HG03103 (cell line): ENCODE measurements at regions not wholly inside any gene's neighbourhood (a gene's known extent, or its start where the extent isn't known, plus 50 kb on each side); places are given as distances from the start of the nearest gene placed in this dataset.
"Not testable (repeated sequence)": the region's sequence is repeated elsewhere in the genome, so short reads cannot be mapped to it uniquely, and the experiment has no call there.

Source experiments
- ATAC-seq: cut with Tn5 transposase; IDR thresholded peaks from one replicate; pipeline ENCODE4 v1.9.1; 2021; ENCODE audit warnings: low read depth; ENCODE audit not compliant: unreplicated experiment

DNA sequence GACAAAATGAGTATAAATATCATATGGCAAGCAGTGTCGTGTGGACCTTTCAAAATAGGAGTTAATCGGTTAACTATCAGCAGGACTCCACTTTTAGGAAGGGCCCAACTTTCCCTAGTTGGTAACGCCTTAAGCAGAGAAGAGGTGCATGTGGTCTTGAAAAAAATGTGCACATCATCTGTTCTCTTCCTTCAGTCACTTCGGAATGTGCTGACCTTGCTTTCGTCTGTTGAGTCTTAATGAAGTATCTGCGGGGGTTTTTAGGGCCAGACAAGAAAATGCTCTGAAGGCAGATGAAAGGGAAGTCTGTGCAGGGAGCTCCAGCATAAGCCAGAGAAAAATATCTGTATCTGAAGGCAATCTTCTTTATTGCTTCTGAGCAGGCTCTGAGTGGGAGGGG, 185.2 kb downstream of the AEBP2 start:
- ATAC-seq, result no peak

GRCh38 chr12:19625551-19625950, 186.3 kb downstream of the AEBP2 start:
- ATAC-seq, result not testable (repeated sequence)

DNA sequence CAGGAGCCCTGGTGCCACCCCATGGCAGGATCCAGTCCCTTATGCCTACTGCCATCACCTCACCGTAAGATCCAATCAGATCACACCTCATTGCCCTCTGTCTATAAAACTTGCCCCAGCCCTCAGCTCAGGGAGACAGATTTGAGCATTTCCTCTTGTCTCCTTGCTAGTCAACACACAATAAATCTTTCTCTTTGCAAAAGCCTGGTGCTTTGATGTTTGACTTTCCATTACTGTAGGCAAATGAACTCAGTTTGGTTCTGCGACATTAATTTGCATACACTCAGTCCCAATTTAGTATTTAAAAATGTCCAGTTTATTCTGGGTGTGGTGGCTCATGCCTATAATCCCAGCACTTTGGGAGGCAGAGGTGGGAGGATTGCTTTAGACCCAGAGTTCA, 188.4 kb downstream of the AEBP2 start:
- ATAC-seq, result no peak

DNA sequence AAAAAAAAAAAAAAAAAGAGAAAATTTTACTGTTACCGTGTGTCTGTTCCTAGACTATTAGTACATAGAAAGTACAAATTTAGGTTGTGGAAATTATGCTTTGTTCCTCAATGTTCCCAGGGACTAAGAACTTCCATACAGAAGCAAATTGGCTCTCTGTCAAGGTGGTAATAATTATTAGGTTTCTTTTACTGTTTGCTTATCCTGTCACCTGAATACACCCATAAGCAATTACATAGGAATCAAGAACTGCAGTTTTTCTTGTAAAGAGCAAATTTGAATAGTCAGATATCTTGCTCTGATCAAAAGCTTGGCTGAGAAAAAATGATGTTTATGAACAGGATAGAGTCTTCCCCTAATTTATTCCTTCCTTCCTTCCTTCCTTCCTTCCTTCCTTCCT, 191.2 kb downstream of the AEBP2 start:
- no peak for ATAC-seq

DNA sequence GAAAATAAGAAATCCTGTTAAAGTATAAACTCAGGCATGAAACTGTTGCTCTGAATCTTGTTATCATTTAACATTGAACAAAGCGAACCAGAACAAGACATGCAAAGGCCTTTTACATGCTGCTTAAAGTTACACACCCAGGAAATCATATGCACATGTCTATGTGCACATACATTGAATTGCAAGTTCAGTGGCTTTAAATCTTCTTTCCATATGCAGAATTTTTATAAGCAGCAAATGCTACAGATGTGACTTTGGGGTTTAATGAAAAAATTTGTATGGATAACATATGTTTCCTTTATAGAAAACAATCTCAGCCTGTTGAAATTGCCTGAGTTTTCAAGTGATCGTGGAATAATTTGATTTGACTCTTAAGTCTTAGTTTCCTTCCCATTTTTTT, 193.9 kb downstream of the AEBP2 start:
- ATAC-seq, result no peak

DNA sequence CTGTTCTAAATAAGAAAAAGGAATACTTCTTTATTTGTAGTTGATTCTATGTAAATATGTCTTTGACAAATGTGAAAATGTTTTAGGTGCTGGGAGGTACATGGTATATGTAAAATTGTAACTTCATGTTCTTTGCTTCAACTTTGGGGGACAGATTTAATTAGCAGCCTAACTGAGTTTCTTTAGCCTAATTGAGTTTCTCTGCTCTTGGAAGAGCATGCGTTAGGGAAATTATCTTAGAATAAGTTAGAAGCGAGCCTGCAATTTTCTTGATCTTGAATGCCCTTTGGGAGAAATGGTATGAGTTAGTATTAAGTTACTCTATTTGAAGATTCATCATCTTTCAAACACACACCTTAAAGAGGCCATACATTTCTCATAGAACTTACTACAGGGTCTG, 194.3 kb downstream of the AEBP2 start:
- no peak for ATAC-seq

GRCh38 chr12:19639781-19640415, 200.6 kb downstream of the AEBP2 start:
- no peak for ATAC-seq

GRCh38 chr12:19641235-19642080, 202.2 kb downstream of the AEBP2 start:
- no peak for ATAC-seq

DNA sequence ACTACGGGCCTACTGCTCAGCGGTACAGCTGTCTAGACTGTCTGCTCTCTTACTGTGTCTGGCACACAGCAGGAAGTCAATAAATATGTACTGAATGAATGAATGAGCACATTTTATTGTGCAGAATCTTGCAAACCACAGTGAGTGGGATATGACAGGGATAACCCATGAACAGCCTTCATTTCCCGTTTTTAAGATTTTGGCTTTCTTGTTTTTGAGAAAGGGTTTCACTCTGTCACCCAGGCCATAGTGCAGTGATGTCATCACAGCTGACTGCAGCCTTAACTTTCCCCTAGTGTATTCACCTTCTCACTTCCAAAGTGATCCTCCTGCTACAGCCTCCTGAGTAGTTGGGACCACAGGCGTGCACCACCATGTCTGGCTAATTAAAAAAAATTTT, 203.1 kb downstream of the AEBP2 start:
- no peak for ATAC-seq

DNA sequence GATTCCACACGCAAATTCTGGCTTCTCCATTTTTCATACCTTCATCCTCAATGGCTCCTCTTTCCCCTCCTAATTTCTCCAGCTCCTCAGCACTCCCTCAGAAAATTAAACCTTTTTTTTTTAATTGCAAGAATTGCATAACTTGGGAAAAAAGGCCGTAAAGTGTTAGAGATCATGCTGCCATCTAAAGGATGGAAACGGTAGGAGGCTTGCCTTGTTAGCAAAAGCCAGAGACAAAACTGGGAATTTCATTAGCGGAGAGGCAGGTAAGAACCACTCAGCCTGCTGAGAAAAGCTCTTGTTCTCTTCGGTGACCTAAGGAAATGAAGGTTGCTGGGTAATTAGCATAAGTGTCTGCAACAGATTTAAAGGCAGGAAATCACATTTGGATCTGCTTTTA, 204.3 kb downstream of the AEBP2 start:
- no peak for ATAC-seq

DNA sequence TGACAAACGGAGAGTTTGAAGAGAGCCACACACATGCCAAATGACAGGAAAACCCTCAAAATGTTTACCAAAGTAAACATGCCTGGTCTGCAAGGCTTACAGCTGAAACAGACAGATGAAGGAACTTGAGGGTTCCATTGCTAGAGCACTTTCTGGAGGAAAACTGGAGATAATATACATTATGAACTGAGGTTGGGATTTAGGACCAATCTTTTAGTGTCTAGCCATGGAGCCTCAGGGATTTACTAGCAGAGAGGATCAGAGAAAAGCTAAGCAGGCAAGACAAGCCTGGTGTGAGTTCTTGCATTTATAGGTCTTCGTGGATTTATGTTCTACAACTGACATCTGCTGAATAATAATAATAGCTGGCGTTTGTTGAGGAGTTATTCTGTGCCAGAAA, 205.3 kb downstream of the AEBP2 start:
- ATAC-seq, result no peak

DNA sequence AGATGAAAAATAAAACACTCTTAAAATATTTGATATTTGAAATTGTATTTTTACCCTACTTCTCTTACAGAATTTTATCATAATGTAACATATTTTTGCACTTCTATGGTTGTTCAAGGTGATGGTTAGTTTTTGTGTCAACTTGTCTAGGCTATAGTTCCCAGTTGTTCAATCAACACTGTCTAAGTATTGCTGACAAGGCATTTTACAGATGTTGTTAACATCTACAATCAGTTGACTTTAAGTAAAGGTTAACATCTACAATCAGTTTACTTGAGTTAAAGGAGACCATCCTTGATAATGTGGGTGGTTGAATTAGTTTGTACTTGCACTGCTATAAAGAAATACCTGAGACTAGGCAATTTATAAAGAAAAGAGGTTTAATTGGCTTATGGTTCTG, 206.5 kb downstream of the AEBP2 start:
- no peak for ATAC-seq

GRCh38 chr12:19646599-19646998, 207.3 kb downstream of the AEBP2 start:
- no peak for ATAC-seq

DNA sequence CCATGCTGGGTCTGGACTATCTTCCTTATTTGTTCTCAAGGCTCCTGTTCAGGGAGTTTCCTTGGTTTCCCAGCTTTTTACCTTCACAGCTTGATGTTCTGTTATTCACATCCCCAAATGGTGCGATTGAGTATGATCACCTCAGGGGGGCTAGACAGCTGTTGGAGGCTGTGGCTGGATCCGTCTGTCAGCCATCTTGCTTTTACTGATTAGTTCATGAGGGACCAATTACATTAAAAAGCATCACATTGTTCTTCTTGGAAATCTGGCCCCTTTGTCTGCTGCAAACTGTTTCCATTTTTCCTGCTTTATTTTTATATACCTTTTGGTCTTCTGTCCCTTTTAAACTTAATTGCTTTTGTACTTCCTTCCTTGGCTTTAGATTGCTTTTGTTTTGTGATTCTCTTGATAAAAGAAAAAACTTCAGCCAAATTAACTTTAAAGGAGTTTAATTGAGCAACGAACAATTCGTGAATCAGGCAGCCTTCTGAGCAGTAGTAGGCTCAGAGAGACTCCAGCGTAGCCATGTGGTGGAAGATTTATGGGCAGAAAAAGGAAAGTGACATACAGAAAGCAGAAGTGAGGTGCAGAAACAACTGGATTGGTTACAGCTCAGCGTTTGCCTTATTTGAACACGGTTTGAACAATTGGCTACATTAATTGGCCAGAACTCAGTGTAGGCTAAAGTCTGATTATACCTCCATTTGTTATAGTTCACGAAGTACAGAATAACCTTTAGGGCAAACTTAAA, 208.7 kb downstream of the AEBP2 start:
- ATAC-seq, result no peak

GRCh38 chr12:19648591-19648990, 209.3 kb downstream of the AEBP2 start:
- ATAC-seq, result no peak

- ATAC-seq, result no peak
Observed at GRCh38 chr12:19652386-19652785, 213.1 kb downstream of the AEBP2 start.

DNA sequence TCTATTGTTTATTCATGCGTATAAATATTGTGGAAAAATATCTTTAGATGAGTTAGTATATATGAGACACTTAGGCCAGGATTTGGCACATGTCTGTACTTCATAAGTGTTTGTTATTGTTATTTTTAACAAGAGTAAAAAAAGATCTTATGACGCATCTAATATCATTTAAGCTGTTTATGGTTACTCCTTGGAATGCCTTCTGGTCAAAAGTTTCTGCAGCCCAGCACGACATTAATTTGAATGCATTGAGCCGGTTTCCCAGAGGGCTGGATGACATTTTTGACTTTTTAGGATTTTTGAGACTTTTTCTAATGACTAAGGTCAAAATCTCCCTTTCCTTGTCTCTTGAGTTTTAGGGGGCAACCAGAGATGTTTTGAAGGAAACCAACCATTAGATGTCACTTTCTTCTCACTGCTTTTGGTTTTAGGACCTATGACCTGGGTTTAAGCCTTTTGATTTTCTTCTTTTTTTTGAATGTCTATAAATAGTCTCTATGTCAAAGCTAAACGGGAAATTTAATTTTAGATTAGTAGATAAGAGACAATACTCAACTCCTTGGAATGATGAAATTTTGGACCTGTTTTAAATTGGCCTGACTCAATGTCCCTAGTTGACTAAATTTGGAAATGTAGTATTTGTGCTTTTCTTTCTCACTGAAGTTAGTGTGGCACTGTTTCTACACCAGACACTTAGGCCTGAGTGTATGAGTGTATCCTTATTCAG, 215.5 kb downstream of the AEBP2 start:
- ATAC-seq, result no peak

DNA sequence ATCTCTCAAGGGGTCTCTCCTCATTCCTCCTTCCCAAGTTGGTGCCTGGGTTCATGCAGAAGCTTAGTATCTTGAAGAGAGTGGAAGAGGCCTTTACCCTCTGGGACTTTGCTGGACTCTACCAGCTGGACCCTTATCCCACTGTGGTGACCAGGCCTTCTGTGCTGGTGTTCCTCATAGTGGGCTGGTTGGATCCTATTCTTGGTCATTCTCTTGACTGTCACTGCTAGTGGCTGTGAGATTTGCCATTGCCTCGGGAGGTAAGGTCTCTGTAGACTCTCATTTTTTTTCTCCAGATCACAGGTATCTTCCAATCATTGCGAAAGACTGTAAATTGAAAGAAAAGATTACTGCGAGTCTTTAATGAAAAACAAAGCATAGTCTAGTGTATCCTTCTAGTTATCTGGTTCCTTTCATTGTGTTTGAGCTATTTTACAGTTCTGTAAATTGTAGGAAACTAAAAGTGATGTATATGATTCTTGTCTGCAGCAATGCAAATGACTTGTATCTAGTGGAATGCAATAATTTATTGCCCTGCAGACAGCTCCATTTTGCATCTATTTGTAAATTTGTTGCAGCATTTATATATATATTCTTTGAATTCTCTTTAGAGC, 217.9 kb downstream of the AEBP2 start:
- no peak for ATAC-seq

DNA sequence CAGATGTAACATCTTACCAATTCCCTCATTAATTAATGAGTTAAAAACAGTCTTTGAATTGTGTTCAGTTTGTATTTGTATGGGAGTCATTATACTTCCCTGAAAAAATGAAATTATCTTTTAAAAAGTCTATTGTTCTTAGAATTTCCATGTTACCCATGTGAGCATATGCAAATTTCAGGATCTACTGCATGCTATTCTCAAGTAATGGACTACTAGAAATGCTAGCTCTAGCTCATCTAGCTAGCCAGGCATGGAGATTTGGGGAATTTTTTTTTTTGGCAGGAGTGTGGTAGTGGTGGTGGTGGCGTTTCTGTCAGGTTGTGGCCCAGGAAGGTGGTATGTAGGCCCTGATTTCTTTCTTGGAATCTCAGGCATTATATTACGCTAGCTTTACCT, 218.4 kb downstream of the AEBP2 start:
- no peak for ATAC-seq

DNA sequence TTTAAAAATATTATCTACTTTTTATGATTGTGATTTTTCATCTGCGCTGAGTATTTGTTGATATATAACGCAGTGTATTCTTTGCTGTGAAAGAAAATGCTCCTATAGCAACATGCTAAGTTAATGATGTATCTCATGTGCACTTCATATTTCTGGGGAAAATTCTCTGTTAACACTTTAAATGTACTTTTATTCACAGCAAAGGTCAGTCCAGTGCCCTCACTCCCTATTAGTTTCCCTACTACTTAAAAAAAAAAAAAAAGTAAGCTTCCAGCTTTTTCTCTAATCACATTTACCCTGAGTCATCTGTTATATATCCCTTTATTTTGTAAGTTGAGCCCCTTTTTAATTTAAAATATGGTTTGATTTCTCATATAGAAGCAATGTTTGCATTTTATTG, 219.8 kb downstream of the AEBP2 start:
- ATAC-seq, result no peak
